ENCODE measurements at regions not wholly inside any gene's neighbourhood (a gene's known extent, or its start where the extent isn't known, plus 50 kb on each side); places are given as distances from the start of the nearest gene placed in this dataset.

DNA sequence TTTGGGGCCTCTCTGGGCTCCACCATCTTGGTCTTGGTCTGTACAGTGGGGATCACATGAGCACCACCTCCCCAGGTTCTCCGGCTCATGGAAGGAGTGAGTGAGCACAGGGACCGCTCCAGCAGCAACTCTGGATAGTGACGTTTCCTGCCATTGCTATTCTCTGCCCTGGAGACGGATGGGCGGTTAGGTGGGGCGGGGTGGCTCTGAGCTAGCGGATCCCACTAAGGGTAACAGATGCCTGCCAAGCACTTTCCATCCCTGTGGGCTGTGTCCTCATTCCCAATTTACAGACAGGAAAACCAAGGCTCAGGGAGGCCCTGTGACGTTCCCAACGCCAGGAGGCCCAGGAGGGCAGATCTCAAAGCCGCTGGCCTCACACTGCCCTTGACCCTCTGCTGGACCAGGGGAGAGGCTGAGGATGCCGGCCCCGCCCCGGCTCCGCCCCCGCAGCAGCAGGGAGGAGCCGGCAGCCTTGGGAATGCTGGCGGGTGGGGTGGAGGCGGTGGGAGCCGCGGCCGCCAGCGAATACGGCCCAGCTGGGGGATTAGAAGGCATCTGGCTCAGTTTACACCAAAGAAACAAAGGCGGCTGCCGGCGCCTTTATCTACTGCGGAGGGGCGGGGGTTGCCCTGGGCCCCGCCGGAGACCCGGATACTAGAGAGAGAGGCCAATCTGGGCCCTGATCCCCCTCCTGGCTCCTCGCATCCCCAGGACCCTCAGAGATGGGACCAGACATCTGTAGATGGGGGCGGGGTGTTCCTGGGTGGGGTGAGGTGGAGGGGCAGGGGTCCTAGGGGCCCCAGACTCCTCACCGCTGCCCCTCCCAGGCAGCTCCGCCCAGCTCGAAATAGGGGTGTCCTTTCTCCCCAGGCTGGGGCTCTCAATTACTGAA is 122.3 kb upstream of the CIBAR2 start:
- DNase-seq (ENCODE audit: low read depth, low spot score) = peak; percentile 75
- no peaks in the 10 kb centered on the region for H3K9me3 ChIP-seq (ENCODE audit: control insufficient read depth, insufficient read depth, low read length)
- peaks cover 9% of the 10 kb centered on the region for H3K4me1 ChIP-seq (ENCODE audit: control insufficient read depth, insufficient read depth, low read length)
- H3K27me3 ChIP-seq (ENCODE audit: control insufficient read depth, insufficient read depth, low read length) = no peaks in the 10 kb centered on the region
- no peak overlapping the region; the same call in 1 of the 2 replicates for H3K4me3 ChIP-seq (ENCODE audit: low read length)
- no peak overlapping the region for H3K27ac ChIP-seq (ENCODE audit: low read length)
- H3K36me3 ChIP-seq (ENCODE audit: control insufficient read depth, insufficient read depth, low read length) = no peaks in the 10 kb centered on the region
- no CpG with 5 or more reads among the region's 36 CpGs for WGBS (ENCODE audit: insufficient coverage, insufficient read length)

DNA sequence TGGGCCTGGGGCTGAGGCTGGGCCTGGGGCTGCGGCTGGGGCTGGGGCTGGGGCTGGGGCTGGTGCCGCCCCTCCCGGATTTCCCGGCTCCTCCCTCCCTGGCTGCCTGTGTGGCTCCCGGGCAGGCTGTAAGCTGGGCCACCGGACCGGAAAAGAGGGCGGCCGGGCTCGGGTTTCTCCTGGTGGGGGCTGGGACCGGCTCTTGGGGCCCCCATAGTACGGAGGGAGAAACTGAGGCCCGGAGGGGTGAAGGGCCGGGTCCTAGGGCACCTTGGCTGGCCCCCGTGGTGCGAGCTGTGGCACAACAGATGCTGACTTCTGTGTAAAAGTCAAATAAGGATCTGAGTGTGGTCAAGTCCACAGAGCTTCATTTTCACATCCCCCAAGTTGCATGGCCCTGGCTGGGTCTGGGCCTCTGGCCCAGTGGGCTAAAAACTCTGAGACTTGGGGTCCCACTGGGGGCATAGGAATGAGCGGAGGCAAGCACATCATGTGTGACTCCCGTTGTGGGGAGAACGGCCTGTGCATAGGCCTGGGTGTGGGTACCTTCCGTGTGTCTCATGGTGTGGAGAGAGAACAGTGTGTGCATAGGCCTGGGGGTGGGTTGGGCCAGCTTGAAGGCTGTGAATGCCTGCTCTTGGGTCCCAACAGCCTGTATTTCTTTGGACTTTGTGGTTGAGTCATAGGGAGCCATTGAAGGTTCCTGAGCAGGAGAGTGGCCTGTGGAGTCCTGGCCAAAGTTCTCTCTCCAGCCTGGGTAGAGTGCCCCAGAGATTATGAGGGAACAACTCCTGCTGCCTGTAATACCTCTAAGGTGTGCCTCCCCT is 123.9 kb upstream of the CIBAR2 start:
- peaks cover 10% of the 10 kb centered on the region for H3K4me1 ChIP-seq (ENCODE audit: control insufficient read depth, insufficient read depth, low read length)
- no peaks in the 10 kb centered on the region for H3K9me3 ChIP-seq (ENCODE audit: control insufficient read depth, insufficient read depth, low read length)
- no peaks in the 10 kb centered on the region for H3K36me3 ChIP-seq (ENCODE audit: control insufficient read depth, insufficient read depth, low read length)
- no peaks in the 10 kb centered on the region for H3K27me3 ChIP-seq (ENCODE audit: control insufficient read depth, insufficient read depth, low read length)
- DNase-seq (ENCODE audit: low read depth, low spot score) = no peak
- H3K4me3 ChIP-seq (ENCODE audit: low read length) = no peak overlapping the region; the same call in 1 of the 2 replicates
- no peak overlapping the region for H3K27ac ChIP-seq (ENCODE audit: low read length)
- WGBS (ENCODE audit: insufficient coverage, insufficient read length) = no CpG with 5 or more reads among the region's 20 CpGs

DNA sequence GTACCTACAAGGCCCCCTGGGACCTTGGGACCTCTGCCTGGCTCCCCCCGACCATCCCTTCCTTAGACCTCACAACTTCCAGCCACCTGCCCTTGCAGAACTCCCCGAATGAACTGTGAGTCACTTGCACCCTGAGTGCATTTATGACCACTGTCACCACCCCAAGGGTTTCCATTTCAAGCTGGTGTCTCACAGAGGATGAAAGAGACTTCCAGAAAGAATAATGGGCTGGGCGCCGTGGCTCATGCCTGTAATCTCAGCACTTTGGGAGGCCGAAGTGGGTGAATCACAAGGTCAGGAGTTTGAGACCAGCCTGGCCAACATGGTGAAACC is 124.5 kb upstream of the CIBAR2 start:
- no peak for DNase-seq (ENCODE audit: low read depth, low spot score)
- Histone ChIP-seq H3K4me3 (ENCODE audit: low read length) (no peak overlapping the region), H3K4me1 (ENCODE audit: control insufficient read depth, insufficient read depth, low read length) (peaks cover 10% of the 10 kb centered on the region), H3K9me3 (ENCODE audit: control insufficient read depth, insufficient read depth, low read length) (no peaks in the 10 kb centered on the region), H3K27me3 (ENCODE audit: control insufficient read depth, insufficient read depth, low read length) (no peaks in the 10 kb centered on the region), H3K36me3 (ENCODE audit: control insufficient read depth, insufficient read depth, low read length) (no peaks in the 10 kb centered on the region), H3K27ac (ENCODE audit: low read length) (no peak overlapping the region)
- no CpG with 5 or more reads among the region's 5 CpGs for WGBS (ENCODE audit: insufficient coverage, insufficient read length)

DNA sequence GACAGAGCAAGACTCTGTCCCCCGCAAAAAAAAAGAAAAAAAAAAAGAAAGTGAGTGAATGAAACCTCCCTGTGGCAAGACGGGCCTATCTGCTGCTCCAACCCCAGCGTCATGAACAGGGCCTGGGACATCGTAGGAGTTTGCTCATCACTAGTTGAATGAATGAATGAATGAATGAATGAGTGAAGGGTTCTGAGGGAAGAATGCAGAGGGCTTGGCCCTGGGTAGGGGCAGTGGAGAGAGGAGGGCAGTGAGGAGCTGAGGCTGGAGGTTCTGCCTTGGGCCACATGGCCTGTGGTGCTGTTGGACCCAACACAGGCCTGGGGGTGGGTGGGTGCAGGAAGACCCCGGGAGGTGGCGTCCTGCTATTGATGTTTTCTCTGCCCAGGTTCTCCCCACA is 125.5 kb upstream of the CIBAR2 start:
- no peaks in the 10 kb centered on the region for H3K27me3 ChIP-seq (ENCODE audit: control insufficient read depth, insufficient read depth, low read length)
- no peak for DNase-seq (ENCODE audit: low read depth, low spot score)
- no CpG with 5 or more reads among the region's 6 CpGs for WGBS (ENCODE audit: insufficient coverage, insufficient read length)
- peaks cover 12% of the 10 kb centered on the region for H3K4me1 ChIP-seq (ENCODE audit: control insufficient read depth, insufficient read depth, low read length)
- H3K27ac ChIP-seq (ENCODE audit: low read length) = no peak overlapping the region
- no peak overlapping the region for H3K4me3 ChIP-seq (ENCODE audit: low read length)
- H3K36me3 ChIP-seq (ENCODE audit: control insufficient read depth, insufficient read depth, low read length) = no peaks in the 10 kb centered on the region
- H3K9me3 ChIP-seq (ENCODE audit: control insufficient read depth, insufficient read depth, low read length) = no peaks in the 10 kb centered on the region

DNA sequence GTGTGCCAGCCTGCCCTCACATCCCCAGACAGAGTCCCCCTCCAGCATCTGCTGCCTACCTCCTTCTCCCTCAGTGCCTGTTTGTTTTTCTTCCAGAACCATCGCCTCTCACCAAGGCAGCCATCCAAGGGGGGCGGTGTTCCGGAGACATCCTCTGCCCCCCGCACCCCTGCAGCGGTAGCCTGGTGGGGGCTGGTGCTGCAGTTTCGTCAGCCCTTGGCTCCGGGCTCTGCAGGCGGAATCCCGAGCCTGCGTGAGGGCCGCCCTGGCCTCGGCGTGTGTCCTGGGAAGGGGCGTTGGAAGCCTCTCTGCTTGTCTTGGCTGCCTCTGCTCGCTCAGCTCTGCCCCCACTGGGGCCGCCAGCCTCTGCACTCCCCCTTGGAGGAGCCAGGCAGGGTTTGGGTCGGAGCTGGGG is 126.0 kb upstream of the CIBAR2 start:
- no peak overlapping the region for H3K4me3 ChIP-seq (ENCODE audit: low read length)
- H3K27ac ChIP-seq (ENCODE audit: low read length) = no peak overlapping the region
- no peaks in the 10 kb centered on the region for H3K9me3 ChIP-seq (ENCODE audit: control insufficient read depth, insufficient read depth, low read length)
- DNase-seq (ENCODE audit: low read depth, low spot score) = no peak
- peaks cover 12% of the 10 kb centered on the region for H3K4me1 ChIP-seq (ENCODE audit: control insufficient read depth, insufficient read depth, low read length)
- no CpG with 5 or more reads among the region's 17 CpGs for WGBS (ENCODE audit: insufficient coverage, insufficient read length)
- no peaks in the 10 kb centered on the region for H3K27me3 ChIP-seq (ENCODE audit: control insufficient read depth, insufficient read depth, low read length)
- H3K36me3 ChIP-seq (ENCODE audit: control insufficient read depth, insufficient read depth, low read length) = no peaks in the 10 kb centered on the region

DNA sequence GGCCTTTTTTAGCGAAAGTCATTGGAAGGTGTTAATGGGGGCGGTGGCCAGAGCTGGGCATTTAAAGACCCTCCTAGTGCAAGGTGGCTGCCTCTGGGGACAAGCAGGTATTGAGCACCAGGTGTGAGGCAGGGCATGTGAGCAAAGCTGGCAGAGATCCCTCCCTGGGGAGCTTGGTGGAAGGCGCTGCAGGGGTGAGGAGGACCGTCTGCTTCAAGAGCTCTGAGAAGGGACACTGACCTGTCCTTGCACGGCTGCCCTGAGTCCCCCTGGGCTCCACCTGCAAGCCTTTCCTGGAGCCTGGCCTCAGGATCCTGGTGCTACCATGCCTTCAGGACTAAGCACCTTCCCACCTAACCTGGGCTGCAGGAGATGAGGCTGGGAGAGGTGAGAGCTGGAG is 127.0 kb upstream of the CIBAR2 start:
- Histone ChIP-seq H3K9me3 (ENCODE audit: control insufficient read depth, insufficient read depth, low read length) (no peaks in the 10 kb centered on the region), H3K36me3 (ENCODE audit: control insufficient read depth, insufficient read depth, low read length) (no peaks in the 10 kb centered on the region), H3K27me3 (ENCODE audit: control insufficient read depth, insufficient read depth, low read length) (no peaks in the 10 kb centered on the region), H3K4me3 (ENCODE audit: low read length) (no peak overlapping the region), H3K27ac (ENCODE audit: low read length) (no peak overlapping the region), H3K4me1 (ENCODE audit: control insufficient read depth, insufficient read depth, low read length) (peaks cover 12% of the 10 kb centered on the region)
- no peak for DNase-seq (ENCODE audit: low read depth, low spot score)
- WGBS (ENCODE audit: insufficient coverage, insufficient read length) = no CpG with 5 or more reads among the region's 5 CpGs

DNA sequence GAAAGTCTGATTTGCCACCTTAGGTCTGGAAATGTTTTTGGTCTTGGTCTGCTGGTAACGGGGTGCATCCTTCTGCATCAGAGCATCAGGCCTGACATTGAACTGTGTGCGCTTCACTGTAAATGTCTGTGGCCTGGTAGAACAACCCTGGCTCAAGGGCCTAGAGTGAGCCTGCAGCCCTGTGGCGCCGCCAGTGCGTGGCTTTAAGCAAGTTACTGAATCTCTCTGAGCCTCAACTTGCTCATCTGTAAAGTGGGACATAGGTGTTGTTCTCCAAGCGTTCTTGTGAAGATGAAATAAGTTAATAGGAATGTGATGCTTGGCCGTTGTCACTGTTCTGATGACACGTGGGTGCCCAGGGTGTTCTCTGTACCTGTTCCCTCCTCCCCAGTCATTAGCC is 127.6 kb upstream of the CIBAR2 start:
- peaks cover 10% of the 10 kb centered on the region; the same call in 1 of the 2 replicates for H3K4me1 ChIP-seq (ENCODE audit: control insufficient read depth, insufficient read depth, low read length)
- DNase-seq (ENCODE audit: low read depth, low spot score) = no peak
- H3K36me3 ChIP-seq (ENCODE audit: control insufficient read depth, insufficient read depth, low read length) = no peaks in the 10 kb centered on the region
- H3K4me3 ChIP-seq (ENCODE audit: low read length) = no peak overlapping the region
- H3K27ac ChIP-seq (ENCODE audit: low read length) = no peak overlapping the region
- WGBS (ENCODE audit: insufficient coverage, insufficient read length) = no CpG with 5 or more reads among the region's 8 CpGs
- H3K9me3 ChIP-seq (ENCODE audit: control insufficient read depth, insufficient read depth, low read length) = no peaks in the 10 kb centered on the region
- no peaks in the 10 kb centered on the region for H3K27me3 ChIP-seq (ENCODE audit: control insufficient read depth, insufficient read depth, low read length)

DNA sequence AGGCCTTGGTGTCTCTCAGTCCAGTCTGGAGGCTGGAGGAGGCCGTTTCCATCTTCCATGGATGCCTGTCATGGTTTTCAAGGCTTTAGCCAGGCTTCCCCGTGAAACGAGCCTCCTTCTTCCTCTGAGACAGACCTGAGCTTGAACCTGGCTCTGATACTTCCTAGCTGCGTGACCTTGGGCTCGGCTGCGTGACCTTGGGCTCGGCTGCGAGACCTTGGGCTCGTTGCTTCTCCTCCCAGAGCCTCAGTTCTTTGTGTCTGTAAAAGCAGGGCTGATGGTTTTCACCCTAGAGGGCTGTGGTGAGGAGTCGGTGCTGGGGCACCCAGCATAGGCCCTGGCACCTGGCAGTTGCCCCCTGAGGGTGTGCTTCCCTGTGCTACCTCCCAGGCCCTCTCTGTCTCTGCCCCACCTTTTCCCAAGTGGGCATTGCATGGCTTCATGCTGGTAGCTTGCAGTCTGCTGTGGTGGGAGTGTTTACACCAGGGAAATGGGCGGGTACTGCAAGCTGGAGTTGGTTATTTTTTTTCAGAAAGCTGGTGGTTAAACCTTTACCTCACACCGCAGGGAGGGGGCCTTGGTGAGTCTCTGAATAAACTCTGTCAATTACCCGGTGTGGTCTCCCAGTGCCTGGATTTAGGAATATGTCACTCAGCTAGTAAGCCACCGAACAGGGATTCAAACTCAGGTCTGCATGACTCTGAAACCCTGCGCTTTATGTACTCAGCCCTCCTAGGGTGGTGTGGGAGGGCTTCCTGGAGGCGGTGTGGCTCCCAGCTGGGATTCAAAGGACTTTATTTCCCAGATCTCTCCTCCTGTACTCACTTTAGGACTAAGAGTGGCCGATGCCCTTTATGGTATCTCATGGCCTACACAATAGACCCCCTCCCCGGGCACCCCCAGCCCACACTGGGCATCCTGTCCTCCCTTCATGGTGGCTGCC is 129.0 kb upstream of the CIBAR2 start:
- DNase-seq (ENCODE audit: low read depth, low spot score) = no peak
- H3K4me3 ChIP-seq (ENCODE audit: low read length) = no peak overlapping the region
- peaks cover 14% of the 10 kb centered on the region for H3K4me1 ChIP-seq (ENCODE audit: control insufficient read depth, insufficient read depth, low read length)
- WGBS (ENCODE audit: insufficient coverage, insufficient read length) = no CpG with 5 or more reads among the region's 18 CpGs
- H3K27ac ChIP-seq (ENCODE audit: low read length) = no peak overlapping the region
- no peaks in the 10 kb centered on the region for H3K36me3 ChIP-seq (ENCODE audit: control insufficient read depth, insufficient read depth, low read length)
- H3K9me3 ChIP-seq (ENCODE audit: control insufficient read depth, insufficient read depth, low read length) = no peaks in the 10 kb centered on the region
- no peaks in the 10 kb centered on the region for H3K27me3 ChIP-seq (ENCODE audit: control insufficient read depth, insufficient read depth, low read length)

DNA sequence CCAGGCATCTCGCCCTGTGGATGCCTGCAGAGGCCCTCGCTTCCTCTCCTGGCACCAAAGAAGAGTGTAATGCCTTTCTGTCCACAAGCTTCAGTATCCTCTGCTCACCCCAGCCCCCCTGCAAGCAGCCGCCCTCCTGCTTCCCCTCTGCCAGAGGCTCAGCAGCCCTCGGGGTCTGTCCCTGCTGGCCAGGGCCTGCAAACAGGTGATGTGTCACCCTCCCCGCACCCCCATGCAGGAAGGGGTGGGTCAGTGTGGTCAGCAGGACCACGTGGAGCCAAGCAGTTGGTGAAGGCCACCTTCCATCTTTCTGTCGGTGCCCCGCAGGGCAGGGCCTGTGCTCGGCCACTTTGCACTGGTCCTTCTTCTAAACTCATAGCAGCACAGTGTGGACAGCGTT is 129.9 kb upstream of the CIBAR2 start:
- no CpG with 5 or more reads among the region's 10 CpGs for WGBS (ENCODE audit: insufficient coverage, insufficient read length)
- peaks cover 14% of the 10 kb centered on the region for H3K4me1 ChIP-seq (ENCODE audit: control insufficient read depth, insufficient read depth, low read length)
- H3K27me3 ChIP-seq (ENCODE audit: control insufficient read depth, insufficient read depth, low read length) = no peaks in the 10 kb centered on the region
- H3K9me3 ChIP-seq (ENCODE audit: control insufficient read depth, insufficient read depth, low read length) = no peaks in the 10 kb centered on the region
- H3K4me3 ChIP-seq (ENCODE audit: low read length) = no peak overlapping the region
- no peak overlapping the region for H3K27ac ChIP-seq (ENCODE audit: low read length)
- no peak for DNase-seq (ENCODE audit: low read depth, low spot score)
- H3K36me3 ChIP-seq (ENCODE audit: control insufficient read depth, insufficient read depth, low read length) = no peaks in the 10 kb centered on the region

DNA sequence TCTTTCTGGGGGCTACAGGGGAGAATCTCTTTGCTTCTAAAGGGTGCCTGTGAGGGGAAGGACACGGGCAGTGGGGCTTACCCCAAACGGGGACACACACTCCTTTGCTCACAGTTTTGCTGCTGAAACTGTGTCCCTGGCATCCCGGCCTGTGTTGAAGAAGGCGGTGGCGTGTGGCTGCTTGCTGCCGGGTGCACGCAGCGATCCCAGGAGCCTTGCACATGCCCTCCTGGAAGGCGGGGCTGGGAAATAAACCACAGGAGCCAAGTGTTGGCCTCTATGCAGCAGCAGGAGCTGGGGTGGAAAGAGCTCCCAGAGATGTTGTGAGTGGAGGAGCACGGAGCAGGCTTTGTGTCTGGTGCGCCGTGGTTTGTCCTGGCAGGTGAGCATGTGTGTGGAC is 131.0 kb upstream of the CIBAR2 start:
- Histone ChIP-seq H3K4me1 (ENCODE audit: control insufficient read depth, insufficient read depth, low read length) (peaks cover 10% of the 10 kb centered on the region), H3K27ac (ENCODE audit: low read length) (no peak overlapping the region), H3K36me3 (ENCODE audit: control insufficient read depth, insufficient read depth, low read length) (no peaks in the 10 kb centered on the region), H3K27me3 (ENCODE audit: control insufficient read depth, insufficient read depth, low read length) (no peaks in the 10 kb centered on the region), H3K9me3 (ENCODE audit: control insufficient read depth, insufficient read depth, low read length) (no peaks in the 10 kb centered on the region), H3K4me3 (ENCODE audit: low read length) (no peak overlapping the region)
- WGBS (ENCODE audit: insufficient coverage, insufficient read length) = no CpG with 5 or more reads among the region's 12 CpGs
- DNase-seq (ENCODE audit: low read depth, low spot score) = no peak

Data from iPS DF 6.9 (cell line).